ENCODE measurements at regions not wholly inside any gene's neighbourhood (a gene's known extent, or its start where the extent isn't known, plus 50 kb on each side); places are given as distances from the start of the nearest gene placed in this dataset.

- Histone ChIP-seq H3K4me3 (no peak overlapping the region), H3K4me1 (ENCODE audit: control insufficient read depth in 5 of 5, insufficient read depth in 5 of 5, low read length in 5 of 5) (peaks cover 0 to 2% (median 0%) of the 10 kb centered on the region in 5 donors), H3K36me3 (ENCODE audit: control insufficient read depth in 4 of 4, insufficient read depth in 4 of 4, low read length in 4 of 4) (no peaks in the 10 kb centered on the region), H3K9ac (ENCODE audit: insufficient read depth in 1 of 2, low read length in 2 of 2) (no peak overlapping the region), H3K27me3 (ENCODE audit: control insufficient read depth in 3 of 3, insufficient read depth in 3 of 3, low read length in 2 of 3) (no peaks in the 10 kb centered on the region), H3K9me3 (ENCODE audit: control insufficient read depth in 4 of 4, insufficient read depth in 3 of 4, low read length in 3 of 4) (peaks cover 0 to 5% (median 0%) of the 10 kb centered on the region in 4 donors), H3K27ac (ENCODE audit: low read depth in 1 of 2, low read length in 1 of 2) (no peak overlapping the region)
- DNase-seq (no peak), ATAC-seq (ENCODE audit: insufficient read depth, low FRiP score) (no peak)
- 89 to 92% methylated on average over 2 of the region's 2 CpGs for WGBS, 2 donors
- TF ChIP-seq, protein P1, sequence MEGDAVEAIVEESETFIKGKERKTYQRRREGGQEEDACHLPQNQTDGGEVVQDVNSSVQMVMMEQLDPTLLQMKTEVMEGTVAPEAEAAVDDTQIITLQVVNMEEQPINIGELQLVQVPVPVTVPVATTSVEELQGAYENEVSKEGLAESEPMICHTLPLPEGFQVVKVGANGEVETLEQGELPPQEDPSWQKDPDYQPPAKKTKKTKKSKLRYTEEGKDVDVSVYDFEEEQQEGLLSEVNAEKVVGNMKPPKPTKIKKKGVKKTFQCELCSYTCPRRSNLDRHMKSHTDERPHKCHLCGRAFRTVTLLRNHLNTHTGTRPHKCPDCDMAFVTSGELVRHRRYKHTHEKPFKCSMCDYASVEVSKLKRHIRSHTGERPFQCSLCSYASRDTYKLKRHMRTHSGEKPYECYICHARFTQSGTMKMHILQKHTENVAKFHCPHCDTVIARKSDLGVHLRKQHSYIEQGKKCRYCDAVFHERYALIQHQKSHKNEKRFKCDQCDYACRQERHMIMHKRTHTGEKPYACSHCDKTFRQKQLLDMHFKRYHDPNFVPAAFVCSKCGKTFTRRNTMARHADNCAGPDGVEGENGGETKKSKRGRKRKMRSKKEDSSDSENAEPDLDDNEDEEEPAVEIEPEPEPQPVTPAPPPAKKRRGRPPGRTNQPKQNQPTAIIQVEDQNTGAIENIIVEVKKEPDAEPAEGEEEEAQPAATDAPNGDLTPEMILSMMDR (IDR thresholded peaks at IDR 0.05; ENCODE audit: control extremely low read depth, extremely low read depth) = no peak
Observed at GRCh38 chr18:61666876-61667590, 225.8 kb downstream of the RNF152 start.

DNA sequence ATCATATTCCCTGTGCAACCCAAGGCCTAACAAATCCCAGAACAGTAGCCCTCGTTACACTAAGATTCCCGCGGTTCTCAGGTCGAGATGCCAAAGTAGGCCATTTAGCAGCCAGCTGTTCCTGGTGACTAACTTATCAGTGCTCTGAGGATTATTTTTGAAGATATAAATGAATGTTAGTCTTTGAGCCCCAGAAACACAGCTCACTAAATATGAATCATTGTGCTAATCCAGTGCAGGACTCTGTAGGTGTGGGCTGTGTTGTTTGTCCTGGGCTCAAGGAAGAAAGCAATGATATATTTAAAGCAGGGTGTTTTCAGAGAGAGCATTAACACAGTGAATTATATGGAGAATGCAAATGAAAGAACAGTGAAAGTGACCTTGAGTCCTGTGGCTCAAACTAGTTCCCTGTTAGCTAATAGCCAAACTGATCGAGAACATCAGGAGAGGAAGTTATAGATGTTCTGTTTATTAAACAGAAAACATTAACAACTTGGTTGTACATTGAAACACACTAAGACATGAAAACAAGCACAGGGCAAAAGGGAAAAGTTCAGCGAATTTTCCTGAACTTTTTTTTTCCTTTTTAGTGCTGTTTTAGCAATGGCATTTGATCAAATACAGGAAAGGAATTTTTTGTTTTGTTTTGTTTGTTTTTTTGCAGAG, 228.3 kb downstream of the RNF152 start:
- DNase-seq = no peak
- H3K27ac ChIP-seq (ENCODE audit: low read depth in 1 of 2, low read length in 1 of 2) = no peak overlapping the region
- ATAC-seq (ENCODE audit: insufficient read depth, low FRiP score) = no peak
- peaks cover 0 to 3% (median 0%) of the 10 kb centered on the region in 4 donors for H3K9me3 ChIP-seq (ENCODE audit: control insufficient read depth in 4 of 4, insufficient read depth in 3 of 4, low read length in 3 of 4)
- H3K9ac ChIP-seq (ENCODE audit: insufficient read depth in 1 of 2, low read length in 2 of 2) = no peak overlapping the region
- no peaks in the 10 kb centered on the region for H3K36me3 ChIP-seq (ENCODE audit: control insufficient read depth in 4 of 4, insufficient read depth in 4 of 4, low read length in 4 of 4)
- no peaks in the 10 kb centered on the region for H3K27me3 ChIP-seq (ENCODE audit: control insufficient read depth in 3 of 3, insufficient read depth in 3 of 3, low read length in 2 of 3)
- no peak overlapping the region for H3K4me3 ChIP-seq
- WGBS, 2 donors = 86 to 88% methylated on average over 6 of the region's 6 CpGs
- TF ChIP-seq, protein P1 (IDR thresholded peaks at IDR 0.05; ENCODE audit: control extremely low read depth, extremely low read depth) = no peak
- H3K4me1 ChIP-seq (ENCODE audit: control insufficient read depth in 5 of 5, insufficient read depth in 5 of 5, low read length in 5 of 5) = peaks cover 0 to 2% (median 0%) of the 10 kb centered on the region in 5 donors

DNA sequence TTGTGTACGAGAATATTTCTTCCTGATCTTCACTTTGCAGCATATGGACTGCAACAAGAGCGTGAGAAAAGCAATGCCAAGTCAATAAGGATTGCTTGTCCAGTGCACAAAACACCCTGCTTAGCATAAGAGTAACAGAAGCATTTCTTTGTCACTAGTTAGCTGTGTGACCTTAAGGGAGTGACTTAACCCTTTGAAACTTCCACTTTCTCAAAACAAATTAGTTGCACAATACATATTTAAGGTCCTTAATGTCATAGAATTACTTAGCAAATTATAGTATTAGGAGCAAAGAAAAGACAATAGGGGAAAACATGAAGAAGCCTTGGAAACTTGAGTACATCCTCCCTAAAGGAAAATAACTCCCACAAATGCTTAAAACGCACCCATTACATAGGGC, 230.1 kb downstream of the RNF152 start:
- ATAC-seq (ENCODE audit: insufficient read depth, low FRiP score) = no peak
- TF ChIP-seq, protein P1 (IDR thresholded peaks at IDR 0.05; ENCODE audit: control extremely low read depth, extremely low read depth) = no peak

More for the DNA sequence above, 230.1 kb downstream of the RNF152 start:
- no peaks in the 10 kb centered on the region for H3K36me3 ChIP-seq (ENCODE audit: control insufficient read depth in 4 of 4, insufficient read depth in 4 of 4, low read length in 4 of 4)
- peaks cover 0 to 3% (median 0%) of the 10 kb centered on the region in 4 donors for H3K9me3 ChIP-seq (ENCODE audit: control insufficient read depth in 4 of 4, insufficient read depth in 3 of 4, low read length in 3 of 4)
- H3K9ac ChIP-seq (ENCODE audit: insufficient read depth in 1 of 2, low read length in 2 of 2) = no peak overlapping the region
- DNase-seq = no peak
- 92 to 94% methylated on average over 3 of the region's 3 CpGs for WGBS, 2 donors
- peaks cover 0 to 2% (median 0%) of the 10 kb centered on the region in 5 donors for H3K4me1 ChIP-seq (ENCODE audit: control insufficient read depth in 5 of 5, insufficient read depth in 5 of 5, low read length in 5 of 5)
- H3K27ac ChIP-seq (ENCODE audit: low read depth in 1 of 2, low read length in 1 of 2) = no peak overlapping the region
- no peaks in the 10 kb centered on the region for H3K27me3 ChIP-seq (ENCODE audit: control insufficient read depth in 3 of 3, insufficient read depth in 3 of 3, low read length in 2 of 3)
- no peak overlapping the region for H3K4me3 ChIP-seq
